ENCODE measurements at regions not wholly inside any gene's neighbourhood (a gene's known extent, or its start where the extent isn't known, plus 50 kb on each side); places are given as distances from the start of the nearest gene placed in this dataset.
"Not testable (repeated sequence)": the region's sequence is repeated elsewhere in the genome, so short reads cannot be mapped to it uniquely, and the experiment has no call there.

- not testable (repeated sequence) for TF ChIP-seq CTCF, POLR2A (IDR thresholded peaks at IDR 0.05)
Observed at GRCh38 chr20:53858516-53858915, 211.9 kb downstream of the BCAS1 start.

Measured in adrenal gland (tissue), 5 donors.